Kidney tubule cell (primary cell): ENCODE measurements at regions not wholly inside any gene's neighbourhood (a gene's known extent, or its start where the extent isn't known, plus 50 kb on each side); places are given as distances from the start of the nearest gene placed in this dataset.

Source experiments
- DNase-seq: peaks from one replicate; pipeline ENCODE4 v3.0.0-alpha.2; 2018; ENCODE audit warnings: low spot score

GRCh38 chr3:80215191-80215590 lies 447.4 kb upstream of the ROBO1 start:
- DNase-seq = no peak

GRCh38 chr3:80213086-80213485 lies 445.3 kb upstream of the ROBO1 start:
- DNase-seq = no peak

GRCh38 chr3:80192936-80193335 lies 425.1 kb upstream of the ROBO1 start:
- no peak for DNase-seq

GRCh38 chr3:80190051-80190450 lies 422.3 kb upstream of the ROBO1 start:
- peak; percentile 82 for DNase-seq

- DNase-seq = no peak
Measured at GRCh38 chr3:80187981-80188380, 420.2 kb upstream of the ROBO1 start.

GRCh38 chr3:80159990-80160506 lies 392.2 kb upstream of the ROBO1 start:
- no peak for DNase-seq

- DNase-seq = no peak
Measured at GRCh38 chr3:80158332-80158731, 390.5 kb upstream of the ROBO1 start.

- DNase-seq = no peak
Measured at GRCh38 chr3:80157546-80157945, 389.7 kb upstream of the ROBO1 start.

GRCh38 chr3:80152692-80153091 lies 384.9 kb upstream of the ROBO1 start:
- DNase-seq = no peak

GRCh38 chr3:80142714-80143113 lies 374.9 kb upstream of the ROBO1 start:
- DNase-seq = no peak

GRCh38 chr3:80141557-80141956 lies 373.8 kb upstream of the ROBO1 start:
- no peak for DNase-seq

GRCh38 chr3:80116281-80116680 lies 348.5 kb upstream of the ROBO1 start:
- DNase-seq = no peak

GRCh38 chr3:80114694-80115093 lies 346.9 kb upstream of the ROBO1 start:
- no peak for DNase-seq

- no peak for DNase-seq
Measured at GRCh38 chr3:80113331-80113730, 345.5 kb upstream of the ROBO1 start.

GRCh38 chr3:80099559-80100066 lies 331.8 kb upstream of the ROBO1 start:
- DNase-seq = no peak

- peak; percentile 56 for DNase-seq
Measured at GRCh38 chr3:80097674-80098073, 329.9 kb upstream of the ROBO1 start.

- DNase-seq = no peak
Measured at GRCh38 chr3:80096909-80097308, 329.1 kb upstream of the ROBO1 start.

GRCh38 chr3:80094589-80094988 lies 326.8 kb upstream of the ROBO1 start:
- DNase-seq = no peak

GRCh38 chr3:80087767-80088166 lies 320.0 kb upstream of the ROBO1 start:
- DNase-seq = peak; percentile 65

- DNase-seq = no peak
Measured at GRCh38 chr3:80086426-80086825, 318.6 kb upstream of the ROBO1 start.

- DNase-seq = no peak
Measured at GRCh38 chr3:80079886-80080285, 312.1 kb upstream of the ROBO1 start.

GRCh38 chr3:80068459-80068858 lies 300.7 kb upstream of the ROBO1 start:
- DNase-seq = no peak

GRCh38 chr3:80063535-80063934 lies 295.7 kb upstream of the ROBO1 start:
- DNase-seq = no peak

- DNase-seq = no peak
Measured at GRCh38 chr3:80060664-80061063, 292.9 kb upstream of the ROBO1 start.

- DNase-seq = no peak
Measured at GRCh38 chr3:80055306-80055705, 287.5 kb upstream of the ROBO1 start.
